Medulla oblongata (tissue), 1 donor: ENCODE measurements at regions not wholly inside any gene's neighbourhood (a gene's known extent, or its start where the extent isn't known, plus 50 kb on each side); places are given as distances from the start of the nearest gene placed in this dataset.
A peak's percentile ranks its signal among the peaks of the same experiment; 100 is the strongest.

ENCODE experiments used
- DNase-seq: peaks from one replicate; pipeline ENCODE4 v3.0.0-alpha.2; 2015; ENCODE audit errors: extremely low spot score

- no peak for DNase-seq
These were observed 125.5 kb upstream of the SVIL start for GRCh38 chr10:29760138-29760900.

- DNase-seq, result no peak
These were observed 123.0 kb upstream of the SVIL start for GRCh38 chr10:29757551-29758297.

- no peak for DNase-seq
These were observed 121.7 kb upstream of the SVIL start for GRCh38 chr10:29756451-29756850.

- no peak for DNase-seq
These were observed 118.5 kb upstream of the SVIL start for GRCh38 chr10:29753283-29753682.

- DNase-seq, result no peak
These were observed 116.9 kb upstream of the SVIL start for GRCh38 chr10:29751684-29752083.

GRCh38 chr10:29751240-29751639 lies 116.5 kb upstream of the SVIL start:
- no peak for DNase-seq

GRCh38 chr10:29749150-29749549 lies 114.4 kb upstream of the SVIL start:
- no peak for DNase-seq

GRCh38 chr10:29748109-29748650 lies 113.4 kb upstream of the SVIL start:
- no peak for DNase-seq

GRCh38 chr10:29746080-29746797 lies 111.5 kb upstream of the SVIL start:
- no peak for DNase-seq

- no peak for DNase-seq
These were observed 106.3 kb upstream of the SVIL start for GRCh38 chr10:29740981-29741545.

GRCh38 chr10:29738341-29738740 lies 103.6 kb upstream of the SVIL start:
- no peak for DNase-seq

- DNase-seq, result no peak
These were observed 102.4 kb upstream of the SVIL start for GRCh38 chr10:29737074-29737593.

- DNase-seq, result peak; percentile 30
These were observed 101.7 kb upstream of the SVIL start for GRCh38 chr10:29736366-29737073.

- peak; percentile 71 for DNase-seq
These were observed 101.0 kb upstream of the SVIL start for GRCh38 chr10:29735628-29736365.

- DNase-seq, result no peak
These were observed 100.3 kb upstream of the SVIL start for GRCh38 chr10:29734962-29735627.

GRCh38 chr10:29734640-29734961 lies 99.8 kb upstream of the SVIL start:
- no peak for DNase-seq

- DNase-seq, result no peak
These were observed 98.6 kb upstream of the SVIL start for GRCh38 chr10:29733323-29733722.

- DNase-seq, result no peak
These were observed 98.1 kb upstream of the SVIL start for GRCh38 chr10:29732918-29733317.

GRCh38 chr10:29731760-29732159 lies 97.0 kb upstream of the SVIL start:
- DNase-seq, result peak; percentile 40

GRCh38 chr10:29730969-29731368 lies 96.2 kb upstream of the SVIL start:
- no peak for DNase-seq
